ENCODE measurements at regions not wholly inside any gene's neighbourhood (a gene's known extent, or its start where the extent isn't known, plus 50 kb on each side); places are given as distances from the start of the nearest gene placed in this dataset.

- TF ChIP-seq CTCF (IDR thresholded peaks at IDR 0.05) (no peak), POLR2A (IDR thresholded peaks at IDR 0.05) (no peak)
These were observed 138.2 kb downstream of the CYLD start for GRCh38 chr16:50879873-50880695.

Measured in adrenal gland (tissue), 5 donors.